NCI-H526 treated with DMSO at 0.1 percent for 48 hours (cell line): ENCODE measurements at regions not wholly inside any gene's neighbourhood (a gene's known extent, or its start where the extent isn't known, plus 50 kb on each side); places are given as distances from the start of the nearest gene placed in this dataset.

Source experiments
- DNase-seq: peaks from one replicate; lab custom pipeline; 2025; lab: John Stamatoyannopoulos, UW

DNA sequence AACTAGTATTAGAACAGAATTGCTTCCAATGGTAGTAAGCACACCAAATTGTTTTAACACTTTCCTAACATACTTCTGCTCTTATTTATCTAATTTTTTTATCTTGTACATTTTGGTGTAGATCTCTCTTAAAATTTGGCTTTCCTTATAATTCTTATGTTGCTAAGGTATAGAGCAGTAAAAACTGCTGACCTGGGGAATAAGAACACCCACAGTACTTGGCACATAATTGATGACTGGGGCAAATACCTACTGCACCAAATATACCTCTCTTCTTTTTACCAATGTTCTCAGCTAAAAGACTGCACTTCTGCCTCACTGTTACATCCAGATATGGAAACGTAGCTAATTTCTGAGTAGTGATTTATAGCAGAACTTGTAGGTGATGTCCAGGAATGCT, 642.2 kb downstream of the LIG4 start:
- no peak for DNase-seq

DNA sequence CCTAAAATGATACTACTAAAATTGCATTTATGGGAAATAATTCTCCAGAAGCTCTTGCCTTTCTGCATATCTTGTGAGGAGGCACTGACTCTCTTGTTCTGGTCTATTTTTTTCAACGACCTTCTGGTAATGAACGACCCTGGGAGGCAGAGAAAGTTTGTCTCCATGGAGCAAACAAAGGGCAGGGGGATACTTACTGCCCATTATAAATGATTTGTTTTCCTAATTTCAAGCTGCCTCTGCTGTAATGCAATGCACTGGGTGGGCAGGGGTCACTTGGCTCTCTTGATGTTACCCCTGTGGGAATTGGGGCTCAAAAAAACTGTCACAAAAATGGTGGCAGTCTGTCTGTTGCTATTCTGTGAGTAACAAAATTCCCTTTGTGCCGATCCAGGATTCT, 643.2 kb downstream of the LIG4 start:
- no peak for DNase-seq

DNA sequence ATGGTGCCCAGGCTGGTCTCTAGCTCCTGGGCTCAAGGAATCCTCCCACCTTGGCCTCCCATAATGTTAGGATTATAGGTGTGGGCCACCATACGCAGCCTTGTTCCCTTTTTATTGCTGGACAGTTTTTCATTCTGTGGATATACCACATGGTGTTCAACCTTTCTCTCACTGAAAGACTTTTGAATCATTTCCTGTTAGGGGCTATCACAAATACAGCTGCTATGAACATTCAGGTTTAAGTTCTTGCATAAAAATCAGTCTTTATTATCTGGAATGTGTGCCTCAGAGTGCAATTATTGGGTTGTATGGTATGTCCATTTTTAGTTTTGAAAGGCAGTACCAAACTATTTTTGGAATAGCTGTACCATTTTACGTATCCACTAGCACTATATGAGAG, 647.2 kb downstream of the LIG4 start:
- no peak for DNase-seq

- no peak for DNase-seq
Measured at GRCh38 chr13:107563099-107563925, 652.0 kb downstream of the LIG4 start.

DNA sequence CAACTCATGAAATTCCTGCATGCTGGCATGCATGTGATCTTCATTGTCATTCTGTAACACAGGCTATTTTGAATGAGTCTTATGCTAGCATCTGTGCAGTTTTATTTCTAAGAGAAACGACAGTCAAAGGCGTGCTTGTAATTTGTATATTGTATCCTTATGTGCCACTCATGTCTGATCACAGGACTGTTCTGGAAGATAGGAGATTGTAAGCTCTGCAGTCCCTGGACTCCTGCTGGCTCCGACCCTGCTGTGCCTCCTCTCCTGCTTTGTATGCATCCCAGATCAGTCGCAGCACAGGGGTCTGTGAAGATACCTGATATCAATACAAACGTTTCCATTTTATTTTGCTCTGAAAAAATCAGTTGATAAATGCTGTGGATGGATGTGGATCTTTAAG, 653.1 kb downstream of the LIG4 start:
- no peak for DNase-seq

DNA sequence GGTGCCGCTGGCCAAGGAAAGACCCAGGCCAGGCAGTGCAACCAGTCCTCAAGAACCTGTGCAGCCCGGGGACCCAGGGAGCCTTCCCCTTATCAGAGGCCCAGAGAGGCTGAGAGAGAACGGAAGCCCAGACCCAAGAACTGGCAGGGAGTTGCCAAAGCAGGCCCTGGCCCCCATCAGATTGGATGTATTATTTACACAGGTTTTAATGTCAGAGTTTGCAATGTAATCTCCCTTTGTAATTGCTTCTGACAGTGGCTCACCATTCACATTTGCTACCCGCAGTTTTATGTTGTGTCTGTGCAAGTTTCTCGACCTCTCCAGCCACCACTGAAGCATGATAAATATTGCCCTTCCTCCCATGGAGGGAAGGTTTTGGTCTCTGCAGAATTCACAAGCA, 660.9 kb downstream of the LIG4 start:
- no peak for DNase-seq

DNA sequence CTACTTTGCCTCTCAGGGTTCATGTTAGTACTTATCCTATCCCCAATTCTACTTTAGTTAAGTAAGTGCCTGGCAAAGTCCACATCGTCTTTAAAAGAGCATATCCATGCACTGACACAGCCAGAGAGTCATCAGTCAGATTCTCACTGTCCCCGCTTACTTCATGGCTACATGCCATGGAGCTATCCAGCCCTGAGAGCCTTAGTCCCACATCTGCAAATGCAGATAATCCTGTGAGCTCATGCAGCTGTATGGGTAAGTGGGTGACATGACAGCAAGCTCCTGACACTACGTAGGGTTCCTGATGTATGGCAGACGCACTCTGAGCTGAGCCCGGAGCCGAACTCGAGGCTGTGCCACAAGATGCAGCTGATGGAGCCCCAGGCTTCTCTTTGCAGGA, 661.5 kb downstream of the LIG4 start:
- no peak for DNase-seq

DNA sequence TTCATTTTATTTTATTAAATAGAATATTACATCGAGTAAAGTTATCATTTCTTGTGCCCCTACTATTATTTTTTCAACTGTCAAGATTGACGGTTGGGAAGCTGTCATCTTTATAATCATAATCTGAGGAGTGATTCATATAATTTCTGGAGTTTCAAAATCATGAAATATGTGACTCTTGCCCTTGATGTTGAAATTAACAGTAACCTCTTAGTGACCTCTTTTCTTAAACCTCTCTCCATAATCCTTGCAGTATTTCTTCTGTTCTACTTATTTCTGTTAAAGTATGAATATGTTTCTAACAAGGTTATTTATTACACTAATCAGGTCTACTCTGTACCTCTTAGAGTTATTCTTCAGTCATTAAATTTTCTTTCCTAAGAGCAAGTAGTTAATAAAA, 663.8 kb downstream of the LIG4 start:
- no peak for DNase-seq

DNA sequence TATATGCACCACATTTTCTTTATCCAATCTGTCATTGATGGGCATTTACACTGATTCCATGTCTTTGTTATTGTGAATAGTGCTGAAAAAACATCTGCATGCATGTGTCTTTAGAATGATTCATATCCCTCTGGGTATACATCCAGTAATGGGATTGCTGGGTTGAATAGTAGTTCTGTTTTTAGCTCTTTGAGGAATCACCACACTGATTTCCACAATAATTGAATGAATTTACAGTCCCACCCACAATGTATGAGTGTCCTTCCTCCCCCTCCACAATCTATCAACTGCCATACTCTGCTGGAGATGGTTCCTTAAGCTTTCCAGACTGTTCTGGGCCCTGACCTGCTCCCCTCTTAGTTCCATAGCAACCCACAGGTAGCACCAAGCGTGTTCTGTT, 667.0 kb downstream of the LIG4 start:
- DNase-seq, result no peak

- no peak for DNase-seq
Measured at GRCh38 chr13:107545946-107546502, 669.3 kb downstream of the LIG4 start.

DNA sequence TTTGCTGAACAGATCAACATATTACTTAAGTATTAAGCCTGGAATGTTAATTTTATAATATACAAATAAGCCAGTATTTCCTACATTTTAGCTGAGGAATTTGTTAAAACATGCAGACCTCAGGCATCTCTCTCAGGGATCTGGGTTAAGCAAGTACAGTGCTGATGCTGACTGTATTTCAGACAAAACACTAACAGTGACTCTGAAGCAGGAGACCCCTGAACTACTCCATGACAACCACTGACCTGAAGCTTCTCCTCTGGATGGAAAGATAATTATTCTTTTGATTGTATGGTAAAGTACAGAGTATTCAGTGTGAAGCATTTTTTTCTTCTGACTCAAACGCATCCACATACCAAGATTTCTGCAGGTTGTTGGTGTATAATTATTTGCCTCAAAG, 680.8 kb downstream of the LIG4 start:
- DNase-seq, result no peak

DNA sequence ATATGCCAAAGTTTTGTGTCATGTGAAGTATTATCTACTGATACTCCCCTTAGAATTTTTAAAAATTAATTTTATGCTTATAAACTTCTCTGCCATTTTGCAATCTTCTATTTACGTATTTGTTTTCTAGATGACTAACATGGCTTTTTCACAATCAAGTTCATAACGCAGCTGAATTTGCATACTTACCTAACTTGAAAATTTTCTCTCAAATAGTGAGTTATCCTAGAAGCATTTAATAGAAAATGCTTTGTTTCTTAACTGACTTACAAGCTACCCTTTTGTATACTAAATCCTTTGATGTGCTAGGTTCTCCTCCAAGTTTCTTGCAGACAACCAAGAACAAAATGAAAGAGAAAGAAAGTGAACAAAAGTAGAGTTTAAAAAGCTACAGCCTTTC, 683.5 kb downstream of the LIG4 start:
- DNase-seq, result no peak

GRCh38 chr13:107531180-107531579, 684.2 kb downstream of the LIG4 start:
- no peak for DNase-seq

- DNase-seq, result no peak
Measured at GRCh38 chr13:107529035-107529434, 686.3 kb downstream of the LIG4 start.

- no peak for DNase-seq
Measured at GRCh38 chr13:107518780-107519179, 696.6 kb downstream of the LIG4 start.

GRCh38 chr13:107518292-107518691, 697.0 kb downstream of the LIG4 start:
- no peak for DNase-seq

DNA sequence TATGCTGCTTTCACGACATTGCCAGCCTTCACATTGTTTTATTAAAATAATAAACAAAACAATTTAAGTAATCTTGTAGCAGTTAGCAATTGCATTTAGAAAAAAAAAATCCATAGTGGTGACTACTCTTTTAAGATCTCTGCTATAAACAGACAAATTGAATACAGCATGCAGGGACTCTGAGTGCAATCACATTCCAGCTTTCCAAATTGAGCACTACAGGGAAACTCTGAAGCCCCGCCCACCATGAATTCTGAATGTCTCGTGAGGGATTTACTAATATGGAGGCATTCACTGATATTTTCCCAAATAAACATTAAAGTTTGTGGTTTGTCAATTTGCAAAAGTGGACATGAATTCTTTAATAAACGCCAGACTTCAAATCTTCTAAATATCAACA, 698.8 kb downstream of the LIG4 start:
- DNase-seq, result no peak

GRCh38 chr13:107512551-107512950, 702.8 kb downstream of the LIG4 start:
- DNase-seq, result no peak

GRCh38 chr13:107497661-107498060, 717.7 kb downstream of the LIG4 start:
- DNase-seq, result no peak

DNA sequence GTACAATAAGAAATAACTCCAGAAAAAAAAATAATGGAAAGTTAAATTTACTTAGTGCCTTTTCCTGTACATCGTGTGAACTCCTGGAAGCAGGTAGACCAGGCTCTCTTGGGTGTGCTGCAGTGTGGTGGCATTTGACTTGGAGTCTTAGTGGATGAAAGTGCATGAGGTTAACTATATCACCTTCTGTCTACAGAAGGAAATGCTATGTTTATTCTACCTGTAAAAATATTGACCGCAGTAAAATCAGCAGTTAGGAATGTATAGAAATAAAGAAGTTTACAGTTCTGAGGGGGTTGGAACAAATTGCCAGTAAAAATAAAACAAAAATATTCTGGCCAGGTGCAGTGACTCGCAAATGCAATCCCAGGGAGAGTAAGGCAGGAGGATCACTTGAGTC, 722.1 kb downstream of the LIG4 start:
- DNase-seq, result no peak

- no peak for DNase-seq
Measured at GRCh38 chr13:107482688-107483087, 732.6 kb downstream of the LIG4 start.

DNA sequence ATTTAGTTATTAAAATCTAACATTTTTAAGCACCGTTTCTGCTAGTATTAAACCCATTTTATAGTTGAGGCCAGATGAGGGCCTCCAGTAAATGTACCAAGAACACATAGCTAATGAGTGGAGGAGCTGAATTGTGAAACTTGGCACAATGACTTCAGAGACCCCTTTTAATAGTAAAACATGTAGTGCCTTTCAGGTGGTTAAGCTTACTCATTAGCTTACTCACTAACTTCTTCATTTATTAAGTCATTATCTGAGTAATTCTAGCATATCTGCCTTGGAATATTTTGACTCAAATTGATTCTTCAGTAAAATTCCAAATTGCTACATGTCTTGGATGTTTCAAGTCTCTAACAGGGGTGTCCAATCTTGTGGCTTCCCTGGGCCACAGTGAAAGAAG, 735.2 kb downstream of the LIG4 start:
- no peak for DNase-seq

DNA sequence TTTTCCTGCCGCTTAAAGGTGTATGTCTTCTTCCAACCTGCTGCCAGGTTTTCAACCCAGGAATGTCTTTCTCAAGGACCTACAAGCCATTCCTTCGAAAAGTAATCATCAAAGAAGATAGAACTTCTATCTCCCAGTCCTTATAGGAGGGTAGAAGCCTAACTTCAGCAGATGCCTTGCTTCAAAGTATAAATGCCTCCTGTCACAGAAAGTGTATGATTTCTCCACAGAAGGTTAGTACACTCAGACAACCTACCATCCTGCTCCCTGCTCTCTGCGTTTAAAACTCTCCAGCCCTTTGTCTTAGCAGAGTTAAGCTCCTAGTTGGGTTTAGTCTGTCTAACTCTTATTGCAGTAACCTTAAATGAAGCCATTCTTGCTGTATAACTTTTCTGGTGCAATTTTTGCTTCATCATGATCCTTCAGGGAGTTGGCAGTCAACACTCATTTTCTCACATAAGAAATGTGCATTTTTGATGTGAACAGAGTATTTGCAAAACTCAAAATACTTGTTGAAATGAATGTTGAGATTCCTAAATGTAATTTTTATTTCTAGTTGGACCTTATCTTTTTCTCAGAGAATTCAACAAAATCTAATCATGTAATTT, 737.5 kb downstream of the LIG4 start:
- DNase-seq, result no peak
